GM12874 (cell line): ENCODE measurements at regions not wholly inside any gene's neighbourhood (a gene's known extent, or its start where the extent isn't known, plus 50 kb on each side); places are given as distances from the start of the nearest gene placed in this dataset.

Experiments used
- CTCF ChIP-seq: IDR thresholded peaks from 2 replicates; pipeline ENCODE4 v1.5.1; 2011; ENCODE audit warnings: low read depth, mild to moderate bottlenecking, control low read depth, low read length, moderate library complexity; ENCODE audit not compliant: insufficient read depth

GRCh38 chr2:83916559-83916958 lies 542.5 kb downstream of the SUCLG1 start:
- no peak for TF ChIP-seq CTCF

- no peak for TF ChIP-seq CTCF
Measured at GRCh38 chr2:83915381-83915780, 543.7 kb downstream of the SUCLG1 start.

GRCh38 chr2:83908750-83909149 lies 550.3 kb downstream of the SUCLG1 start:
- no peak for TF ChIP-seq CTCF

- TF ChIP-seq CTCF: no peak
Measured at GRCh38 chr2:83901317-83901716, 557.8 kb downstream of the SUCLG1 start.

- TF ChIP-seq CTCF: no peak
Measured at GRCh38 chr2:83900862-83901261, 558.2 kb downstream of the SUCLG1 start.

GRCh38 chr2:83899271-83899670 lies 559.8 kb downstream of the SUCLG1 start:
- TF ChIP-seq CTCF: no peak

- TF ChIP-seq CTCF: no peak
Measured at GRCh38 chr2:83894976-83895375, 564.1 kb downstream of the SUCLG1 start.

- TF ChIP-seq CTCF: no peak
Measured at GRCh38 chr2:83887757-83888156, 571.3 kb downstream of the SUCLG1 start.
